ENCODE measurements at regions not wholly inside any gene's neighbourhood (a gene's known extent, or its start where the extent isn't known, plus 50 kb on each side); places are given as distances from the start of the nearest gene placed in this dataset.

GRCh38 chr1:55689800-55690199 lies 474.6 kb upstream of the USP24 start:
- TF ChIP-seq CTCF (IDR thresholded peaks at IDR 0.05; ENCODE audit: insufficient read depth, low read length) (no peak), POLR2AphosphoS5 (IDR thresholded peaks at IDR 0.05; ENCODE audit: low read depth) (no peak), SPI1 (IDR thresholded peaks at IDR 0.05; ENCODE audit: borderline replicate concordance, low read depth) (no peak)
- TF ChIP-seq, protein P1, sequence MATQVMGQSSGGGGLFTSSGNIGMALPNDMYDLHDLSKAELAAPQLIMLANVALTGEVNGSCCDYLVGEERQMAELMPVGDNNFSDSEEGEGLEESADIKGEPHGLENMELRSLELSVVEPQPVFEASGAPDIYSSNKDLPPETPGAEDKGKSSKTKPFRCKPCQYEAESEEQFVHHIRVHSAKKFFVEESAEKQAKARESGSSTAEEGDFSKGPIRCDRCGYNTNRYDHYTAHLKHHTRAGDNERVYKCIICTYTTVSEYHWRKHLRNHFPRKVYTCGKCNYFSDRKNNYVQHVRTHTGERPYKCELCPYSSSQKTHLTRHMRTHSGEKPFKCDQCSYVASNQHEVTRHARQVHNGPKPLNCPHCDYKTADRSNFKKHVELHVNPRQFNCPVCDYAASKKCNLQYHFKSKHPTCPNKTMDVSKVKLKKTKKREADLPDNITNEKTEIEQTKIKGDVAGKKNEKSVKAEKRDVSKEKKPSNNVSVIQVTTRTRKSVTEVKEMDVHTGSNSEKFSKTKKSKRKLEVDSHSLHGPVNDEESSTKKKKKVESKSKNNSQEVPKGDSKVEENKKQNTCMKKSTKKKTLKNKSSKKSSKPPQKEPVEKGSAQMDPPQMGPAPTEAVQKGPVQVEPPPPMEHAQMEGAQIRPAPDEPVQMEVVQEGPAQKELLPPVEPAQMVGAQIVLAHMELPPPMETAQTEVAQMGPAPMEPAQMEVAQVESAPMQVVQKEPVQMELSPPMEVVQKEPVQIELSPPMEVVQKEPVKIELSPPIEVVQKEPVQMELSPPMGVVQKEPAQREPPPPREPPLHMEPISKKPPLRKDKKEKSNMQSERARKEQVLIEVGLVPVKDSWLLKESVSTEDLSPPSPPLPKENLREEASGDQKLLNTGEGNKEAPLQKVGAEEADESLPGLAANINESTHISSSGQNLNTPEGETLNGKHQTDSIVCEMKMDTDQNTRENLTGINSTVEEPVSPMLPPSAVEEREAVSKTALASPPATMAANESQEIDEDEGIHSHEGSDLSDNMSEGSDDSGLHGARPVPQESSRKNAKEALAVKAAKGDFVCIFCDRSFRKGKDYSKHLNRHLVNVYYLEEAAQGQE (IDR thresholded peaks at IDR 0.05; ENCODE audit: insufficient replicate concordance, low read depth) = no peak
